NT2/D1 (cell line): ENCODE measurements at regions not wholly inside any gene's neighbourhood (a gene's known extent, or its start where the extent isn't known, plus 50 kb on each side); places are given as distances from the start of the nearest gene placed in this dataset.

ENCODE experiments used
- YY1 ChIP-seq: IDR thresholded peaks from 2 replicates; pipeline ENCODE4 v1.6.1; 2011; ENCODE audit not compliant: insufficient read length, insufficient read depth
- ZNF274 ChIP-seq: IDR thresholded peaks from 2 replicates; pipeline ENCODE4 v1.6.1; 2011; ENCODE audit warnings: mild to moderate bottlenecking, low read depth, low read length

DNA sequence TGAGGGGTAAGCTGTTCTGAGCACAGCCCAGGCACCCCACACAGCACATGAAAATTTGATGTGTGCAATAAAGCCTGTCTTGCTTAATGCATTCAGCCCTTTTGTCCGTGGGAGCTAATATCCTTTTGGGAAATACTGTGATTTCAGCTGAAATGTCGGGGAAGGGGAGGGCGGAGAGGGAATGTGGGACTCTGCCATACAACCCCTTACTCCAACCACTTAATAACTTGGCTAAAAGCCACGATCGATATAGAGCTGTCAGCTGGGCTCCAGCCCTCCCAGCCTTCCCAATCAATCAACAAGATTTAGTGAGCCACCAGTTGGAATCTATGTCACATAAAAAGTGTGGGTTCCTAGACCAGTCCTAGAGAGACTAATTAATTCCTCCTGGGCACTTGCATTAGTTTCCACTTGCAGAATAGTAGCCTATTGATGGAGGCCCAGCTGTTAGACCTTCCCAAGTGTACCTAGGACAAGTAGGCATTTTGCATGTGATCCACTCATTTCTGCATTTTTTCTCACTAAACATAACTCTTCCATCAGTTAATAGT, 82.7 kb upstream of the PIRT start:
- no peak for TF ChIP-seq YY1
- no peak for TF ChIP-seq ZNF274
